Fibroblast of villous mesenchyme (primary cell): ENCODE measurements at regions not wholly inside any gene's neighbourhood (a gene's known extent, or its start where the extent isn't known, plus 50 kb on each side); places are given as distances from the start of the nearest gene placed in this dataset.
"Not testable (repeated sequence)": the region's sequence is repeated elsewhere in the genome, so short reads cannot be mapped to it uniquely, and the experiment has no call there.

ENCODE experiments used
- DNase-seq: peaks from one replicate; pipeline ENCODE4 v3.0.0-alpha.2; 2010; ENCODE audit warnings: low read depth
- H3K4me3 ChIP-seq: 2 replicates; pipeline ENCODE4 v1.5.1; 2011; ENCODE audit warnings: low read depth, mild to moderate bottlenecking, low read length
- CTCF ChIP-seq: IDR thresholded peaks from 2 replicates; pipeline ENCODE4 v1.5.1; 2012; ENCODE audit warnings: low read depth, mild to moderate bottlenecking, low read length; ENCODE audit not compliant: insufficient read depth

DNA sequence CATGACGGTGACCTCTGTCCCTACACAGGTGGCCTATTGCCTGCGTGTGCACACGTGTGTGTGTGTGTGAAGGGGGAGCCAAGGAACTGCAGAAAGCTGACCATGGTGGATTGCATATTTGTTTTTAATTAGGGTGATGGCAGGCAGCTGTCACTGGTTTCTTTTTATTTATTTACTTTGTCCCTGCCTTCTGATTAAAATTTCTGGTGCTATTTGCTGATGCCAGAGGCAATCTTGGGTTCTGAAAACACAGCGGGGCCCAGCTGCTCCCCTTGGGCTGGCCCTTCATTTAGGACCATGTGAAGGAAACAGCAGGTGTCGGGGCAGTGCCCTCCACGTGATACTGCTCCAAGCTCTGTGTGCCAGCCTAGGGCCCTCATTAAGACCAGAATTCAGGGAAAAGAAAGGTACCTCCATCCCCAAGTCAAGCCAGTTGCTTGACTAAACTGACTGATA lies 71.3 kb upstream of the PODXL start:
- TF ChIP-seq CTCF, result no peak
- no peak for DNase-seq
- no peak overlapping the region for H3K4me3 ChIP-seq

DNA sequence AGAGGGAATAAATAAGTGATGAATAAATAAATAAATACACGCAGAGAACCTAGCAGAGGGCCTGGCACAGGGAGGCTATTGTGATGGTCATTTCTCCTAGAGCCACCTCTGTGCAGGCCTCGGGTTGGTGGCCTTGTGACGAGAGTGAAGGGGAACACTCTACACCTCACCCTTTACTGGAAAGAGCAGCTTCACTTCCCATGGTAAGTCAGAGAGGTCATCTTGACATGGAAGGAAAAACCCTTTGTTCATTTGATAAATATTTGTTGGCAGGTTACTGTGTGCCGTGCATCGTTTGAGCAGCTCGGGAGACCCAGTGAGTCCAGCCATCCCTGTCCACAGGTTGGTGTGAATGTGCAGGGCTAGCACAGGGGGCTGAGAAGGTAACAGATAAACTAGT lies 70.2 kb upstream of the PODXL start:
- TF ChIP-seq CTCF, result no peak
- H3K4me3 ChIP-seq, result no peak overlapping the region
- no peak for DNase-seq

DNA sequence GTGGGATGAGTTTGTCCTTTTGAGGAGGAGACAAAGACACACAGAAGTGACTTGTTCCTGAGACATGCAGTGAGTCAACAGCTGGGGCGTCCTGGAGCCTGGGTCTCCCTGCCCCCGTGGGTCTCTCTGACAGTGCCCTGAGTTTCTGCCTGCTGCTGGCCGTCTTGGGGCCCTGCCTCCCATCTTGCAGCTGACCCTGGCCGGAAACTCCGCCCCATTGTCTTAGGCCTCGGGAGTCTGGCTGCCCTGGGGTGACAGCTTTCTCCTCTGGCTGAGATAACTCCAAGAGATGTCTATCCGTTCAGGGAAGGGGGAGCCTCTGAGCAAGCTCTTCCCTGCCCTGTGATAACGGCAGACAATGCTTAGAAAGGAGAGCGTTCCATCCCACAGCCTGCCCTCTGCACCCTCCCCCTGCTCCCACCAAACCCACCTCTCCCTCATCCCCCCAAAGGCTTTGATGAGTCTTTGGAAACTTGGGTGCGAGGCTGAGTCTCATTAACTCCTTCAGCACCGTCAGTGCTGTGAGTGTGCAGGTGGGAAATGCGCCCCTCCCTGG lies 69.5 kb upstream of the PODXL start:
- H3K4me3 ChIP-seq, result no peak overlapping the region

DNA sequence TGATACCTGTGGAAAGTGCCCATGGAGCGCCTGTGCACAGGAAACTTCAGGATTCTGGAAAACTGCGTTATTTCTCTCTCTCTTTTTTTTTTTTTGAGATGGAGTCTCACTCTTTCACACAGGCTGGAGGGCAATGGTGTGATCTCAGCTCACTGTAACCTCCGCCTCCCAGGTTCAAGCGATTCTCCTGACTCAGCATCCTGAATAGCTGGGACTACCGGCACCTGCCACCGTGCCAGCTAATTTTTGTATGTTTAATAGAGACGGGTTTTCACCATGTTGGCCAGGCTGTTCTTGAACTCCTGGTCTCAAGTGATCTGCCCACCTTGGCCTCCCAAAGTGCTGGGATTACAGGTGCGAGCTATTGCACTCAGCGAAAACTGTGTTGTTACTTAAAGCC lies 68.9 kb upstream of the PODXL start:
- DNase-seq, H3K4me3 ChIP-seq: not testable (repeated sequence)

More for the DNA sequence above, 69.5 kb upstream of the PODXL start:
- peak; percentile 25 for TF ChIP-seq CTCF
- DNase-seq, result peak; percentile 63

- no peak overlapping the region for H3K4me3 ChIP-seq
- no peak for DNase-seq
- no peak for TF ChIP-seq CTCF
These were observed 68.1 kb upstream of the PODXL start for GRCh38 chr7:131624536-131624935.

DNA sequence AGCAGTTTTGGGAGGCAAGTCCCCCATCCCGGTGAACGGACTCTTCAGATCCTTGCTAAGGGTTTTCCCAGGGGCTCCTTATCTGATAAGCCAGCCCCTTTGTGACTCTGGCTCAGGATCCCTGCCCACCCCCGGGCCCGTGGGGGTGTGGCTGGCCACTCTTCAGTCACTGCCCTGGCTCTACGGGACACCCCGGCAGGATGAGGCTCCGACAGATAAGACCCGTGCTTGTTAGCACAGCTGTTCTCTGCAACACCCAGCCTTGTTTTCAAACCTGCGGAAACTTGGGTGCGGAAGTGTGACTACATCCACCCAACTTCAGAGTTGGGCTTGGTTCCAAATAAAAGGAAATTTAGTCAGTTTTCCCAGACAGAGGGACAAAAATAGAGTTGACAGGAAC lies 66.7 kb upstream of the PODXL start:
- H3K4me3 ChIP-seq, result no peak overlapping the region
- no peak for TF ChIP-seq CTCF
- DNase-seq, result no peak

DNA sequence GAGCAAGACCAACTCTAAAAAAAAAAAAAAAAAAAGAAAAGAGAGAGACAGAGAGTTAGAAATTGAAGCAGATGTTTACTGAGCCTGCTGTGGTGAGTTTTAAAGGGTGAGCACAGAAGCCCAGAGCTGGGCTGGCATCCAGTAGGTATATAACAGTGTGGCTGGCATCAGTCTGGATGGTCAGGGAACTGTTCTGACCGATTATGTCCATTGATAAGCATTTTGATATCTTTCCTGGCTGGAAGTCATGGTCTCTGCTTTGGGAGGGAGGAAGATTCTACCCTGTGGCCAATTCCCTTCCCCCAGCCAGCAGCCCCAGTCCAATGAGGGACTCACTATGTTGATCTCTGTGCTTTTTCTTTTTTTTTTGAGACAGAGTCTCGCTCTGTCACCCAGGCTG lies 65.2 kb upstream of the PODXL start:
- no peak for TF ChIP-seq CTCF
- DNase-seq, result no peak
- no peak overlapping the region for H3K4me3 ChIP-seq
